Liver (tissue), 8 donors: ENCODE measurements at regions not wholly inside any gene's neighbourhood (a gene's known extent, or its start where the extent isn't known, plus 50 kb on each side); places are given as distances from the start of the nearest gene placed in this dataset.

Experiments
- DNase-seq: peaks from one replicate; pipeline ENCODE4 v3.0.0-alpha.2; 2017; ENCODE audit warnings: low spot score
- H3K27ac ChIP-seq, 2 donors: one replicate each; pipeline ENCODE4 v1.7.0; 2013; ENCODE audit warnings: inconsistent platforms in 2 of 2, low read length in 2 of 2, control low read depth in 1 of 2, low read depth in 1 of 2, mild to moderate bottlenecking in 1 of 2
- H3K27me3 ChIP-seq, 4 donors: one replicate each; pipeline versions ENCODE4 v1.6.1 to v1.7.0; 2013; ENCODE audit warnings: low read length in 3 of 4, inconsistent platforms in 1 of 4, mild to moderate bottlenecking in 1 of 4, moderate library complexity in 1 of 4; ENCODE audit not compliant: control insufficient read depth in 4 of 4, insufficient read depth in 4 of 4
- H3K36me3 ChIP-seq, 4 donors: one replicate each; pipeline versions ENCODE4 v1.6.1 to v1.7.0; 2013; ENCODE audit warnings: low read length in 3 of 4, mild to moderate bottlenecking in 3 of 4, low read depth in 1 of 4, moderate library complexity in 1 of 4; ENCODE audit not compliant: control insufficient read depth in 4 of 4, insufficient read depth in 3 of 4
- H3K4me1 ChIP-seq, 4 donors: one replicate each; pipeline versions ENCODE4 v1.6.1 to v1.7.0; 2013; ENCODE audit warnings: low read length in 3 of 4, mild to moderate bottlenecking in 3 of 4, moderate library complexity in 1 of 4; ENCODE audit not compliant: control insufficient read depth in 4 of 4, insufficient read depth in 4 of 4
- H3K4me3 ChIP-seq, 3 donors: one replicate each; pipeline versions ENCODE4 v1.6.1 to v1.7.0; 2013; ENCODE audit warnings: low read length in 3 of 3, control low read depth in 1 of 3, low read depth in 1 of 3, mild to moderate bottlenecking in 1 of 3
- H3K9ac ChIP-seq, 2 donors: one replicate each; pipeline ENCODE4 v1.7.0; 2013; ENCODE audit warnings: low read length in 2 of 2, mild to moderate bottlenecking in 2 of 2, moderate library complexity in 2 of 2, control low read depth in 1 of 2, low read depth in 1 of 2
- H3K9me3 ChIP-seq, 4 donors: one replicate each; pipeline versions ENCODE4 v1.6.1 to v1.7.0; 2013; ENCODE audit warnings: low read length in 3 of 4; ENCODE audit not compliant: control insufficient read depth in 4 of 4
- EGR1 ChIP-seq, 2 donors: IDR thresholded peaks; 2 replicates each; pipeline ENCODE4 v1.6.1; 2016 to 2018; ENCODE audit warnings: antibody characterized with exemption in 2 of 2, low read depth in 2 of 2
- FOXA1 ChIP-seq: IDR thresholded peaks from 2 replicates; pipeline ENCODE4 v1.6.1; 2016; ENCODE audit warnings: antibody characterized with exemption
- FOXA2 ChIP-seq: IDR thresholded peaks from 2 replicates; pipeline ENCODE4 v1.6.1; 2016; ENCODE audit warnings: antibody characterized with exemption
- GABPA ChIP-seq, 2 donors: IDR thresholded peaks in 1 of 2; conservative IDR thresholded peaks in 1 of 2; 2 replicates each; pipeline ENCODE4 v1.6.1; 2016; ENCODE audit warnings: antibody characterized with exemption in 2 of 2, mild to moderate bottlenecking in 1 of 2, moderate library complexity in 1 of 2
- HNF4G ChIP-seq: IDR thresholded peaks from 2 replicates; pipeline ENCODE4 v1.6.1; 2016; ENCODE audit warnings: antibody characterized with exemption
- JUND ChIP-seq, 2 donors: IDR thresholded peaks; 2 replicates each; pipeline ENCODE4 v1.6.1; 2016; ENCODE audit warnings: antibody characterized with exemption in 2 of 2
- NR2F2 ChIP-seq: IDR thresholded peaks from 2 replicates; pipeline ENCODE4 v1.6.1; 2016; ENCODE audit warnings: antibody characterized with exemption
- RAD21 ChIP-seq, 2 donors: IDR thresholded peaks; 2 replicates each; pipeline ENCODE4 v1.6.1; 2016; ENCODE audit warnings: antibody characterized with exemption in 2 of 2, mild to moderate bottlenecking in 2 of 2
- RXRA ChIP-seq, 2 donors: IDR thresholded peaks; 2 replicates each; pipeline ENCODE4 v1.6.1; 2017 to 2018; ENCODE audit warnings: antibody characterized with exemption in 2 of 2, mild to moderate bottlenecking in 1 of 2
- SP1 ChIP-seq: IDR thresholded peaks from 2 replicates; pipeline ENCODE4 v1.6.1; 2018; ENCODE audit warnings: antibody characterized with exemption, mild to moderate bottlenecking
- TAF1 ChIP-seq: conservative IDR thresholded peaks from 2 replicates; pipeline ENCODE4 v1.6.1; 2016; ENCODE audit warnings: antibody characterized with exemption, mild to moderate bottlenecking
- YY1 ChIP-seq: IDR thresholded peaks from 2 replicates; pipeline ENCODE4 v1.6.1; 2016; ENCODE audit warnings: antibody characterized with exemption, mild to moderate bottlenecking
- WGBS: extraction: QIAGEN DNeasy Blood & Tissue Kit; methylation state at CpG from one replicate; pipeline ENCODE4 v1.1.7; 2013; 5-methylcytosine and 5-hydroxymethylcytosine counted together
- TF ChIP-seq, protein P1 (sequence below): IDR thresholded peaks from 2 replicates; pipeline ENCODE4 v1.6.1; 2016; ENCODE audit warnings: antibody characterized with exemption
- TF ChIP-seq, protein P2 (sequence below): IDR thresholded peaks from 2 replicates; pipeline ENCODE4 v1.6.1; 2016; ENCODE audit warnings: antibody characterized with exemption
- TF ChIP-seq, protein P3 (sequence below): IDR thresholded peaks from 2 replicates; pipeline ENCODE4 v1.6.1; 2016; ENCODE audit warnings: antibody characterized with exemption, mild to moderate bottlenecking
- TF ChIP-seq, protein P4 (sequence below): IDR thresholded peaks from 2 replicates; pipeline ENCODE4 v1.6.1; 2016; ENCODE audit warnings: antibody characterized with exemption
- TF ChIP-seq, protein P5 (sequence below): fragments of 150-350 bp; IDR thresholded peaks from 2 replicates; pipeline ENCODE4 v1.5.1; 2017; ENCODE audit warnings: improper control_type of control experiment, low read depth, low read length; ENCODE audit not compliant: missing input control
- donor health status: healthy.
- donor health status: healthy.
- donor health status: healthy.
- donor health status: healthy.
- donor health status: healthy.

DNA sequence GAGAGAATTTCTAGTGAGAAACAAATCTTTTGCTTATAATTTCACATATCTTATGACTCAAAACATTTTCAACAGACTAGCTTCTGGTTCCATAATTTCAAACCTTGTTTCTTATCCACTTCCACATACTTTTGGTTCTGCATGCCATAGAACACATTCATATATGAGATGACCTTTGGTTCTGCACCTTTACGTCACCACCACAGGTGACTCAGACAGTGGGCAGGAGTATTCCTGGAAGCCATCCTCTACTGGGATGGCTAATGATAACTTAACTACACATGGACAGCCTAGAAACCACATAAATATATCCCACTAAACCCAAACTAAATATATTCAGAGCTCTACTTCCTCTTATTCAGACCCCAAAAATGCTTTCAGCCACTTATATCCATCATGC, 133.3 kb downstream of the DCK start:
- Histone ChIP-seq H3K9me3 (no peaks in the 10 kb centered on the region), H3K27me3 (no peaks in the 10 kb centered on the region), H3K4me3 (no peak overlapping the region), H3K9ac (no peak overlapping the region), H3K27ac (no peak overlapping the region), H3K36me3 (no peaks in the 10 kb centered on the region), H3K4me1 (no peaks in the 10 kb centered on the region)
- no peak for DNase-seq
- TF ChIP-seq SP1 = no peak
- no peak for TF ChIP-seq RXRA (IDR thresholded peaks at IDR 0.05)
- TF ChIP-seq EGR1 (IDR thresholded peaks at IDR 0.05; ENCODE audit: low read depth in 2 of 2) = no peak
- TF ChIP-seq FOXA1 = no peak
- TF ChIP-seq GABPA (IDR thresholded peaks at IDR 0.05 in 1 of 2, conservative IDR thresholded peaks at IDR 0.05 in 1 of 2) = no peak
- no peak for TF ChIP-seq TAF1
- no peak for TF ChIP-seq NR2F2
- TF ChIP-seq, protein P1, sequence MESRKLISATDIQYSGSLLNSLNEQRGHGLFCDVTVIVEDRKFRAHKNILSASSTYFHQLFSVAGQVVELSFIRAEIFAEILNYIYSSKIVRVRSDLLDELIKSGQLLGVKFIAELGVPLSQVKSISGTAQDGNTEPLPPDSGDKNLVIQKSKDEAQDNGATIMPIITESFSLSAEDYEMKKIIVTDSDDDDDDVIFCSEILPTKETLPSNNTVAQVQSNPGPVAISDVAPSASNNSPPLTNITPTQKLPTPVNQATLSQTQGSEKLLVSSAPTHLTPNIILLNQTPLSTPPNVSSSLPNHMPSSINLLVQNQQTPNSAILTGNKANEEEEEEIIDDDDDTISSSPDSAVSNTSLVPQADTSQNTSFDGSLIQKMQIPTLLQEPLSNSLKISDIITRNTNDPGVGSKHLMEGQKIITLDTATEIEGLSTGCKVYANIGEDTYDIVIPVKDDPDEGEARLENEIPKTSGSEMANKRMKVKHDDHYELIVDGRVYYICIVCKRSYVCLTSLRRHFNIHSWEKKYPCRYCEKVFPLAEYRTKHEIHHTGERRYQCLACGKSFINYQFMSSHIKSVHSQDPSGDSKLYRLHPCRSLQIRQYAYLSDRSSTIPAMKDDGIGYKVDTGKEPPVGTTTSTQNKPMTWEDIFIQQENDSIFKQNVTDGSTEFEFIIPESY = no peak
- no peak for TF ChIP-seq HNF4G
- no peak for TF ChIP-seq YY1
- TF ChIP-seq, protein P2, sequence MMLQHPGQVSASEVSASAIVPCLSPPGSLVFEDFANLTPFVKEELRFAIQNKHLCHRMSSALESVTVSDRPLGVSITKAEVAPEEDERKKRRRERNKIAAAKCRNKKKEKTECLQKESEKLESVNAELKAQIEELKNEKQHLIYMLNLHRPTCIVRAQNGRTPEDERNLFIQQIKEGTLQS = no peak
- TF ChIP-seq JUND (IDR thresholded peaks at IDR 0.05) = no peak
- TF ChIP-seq, protein P3, sequence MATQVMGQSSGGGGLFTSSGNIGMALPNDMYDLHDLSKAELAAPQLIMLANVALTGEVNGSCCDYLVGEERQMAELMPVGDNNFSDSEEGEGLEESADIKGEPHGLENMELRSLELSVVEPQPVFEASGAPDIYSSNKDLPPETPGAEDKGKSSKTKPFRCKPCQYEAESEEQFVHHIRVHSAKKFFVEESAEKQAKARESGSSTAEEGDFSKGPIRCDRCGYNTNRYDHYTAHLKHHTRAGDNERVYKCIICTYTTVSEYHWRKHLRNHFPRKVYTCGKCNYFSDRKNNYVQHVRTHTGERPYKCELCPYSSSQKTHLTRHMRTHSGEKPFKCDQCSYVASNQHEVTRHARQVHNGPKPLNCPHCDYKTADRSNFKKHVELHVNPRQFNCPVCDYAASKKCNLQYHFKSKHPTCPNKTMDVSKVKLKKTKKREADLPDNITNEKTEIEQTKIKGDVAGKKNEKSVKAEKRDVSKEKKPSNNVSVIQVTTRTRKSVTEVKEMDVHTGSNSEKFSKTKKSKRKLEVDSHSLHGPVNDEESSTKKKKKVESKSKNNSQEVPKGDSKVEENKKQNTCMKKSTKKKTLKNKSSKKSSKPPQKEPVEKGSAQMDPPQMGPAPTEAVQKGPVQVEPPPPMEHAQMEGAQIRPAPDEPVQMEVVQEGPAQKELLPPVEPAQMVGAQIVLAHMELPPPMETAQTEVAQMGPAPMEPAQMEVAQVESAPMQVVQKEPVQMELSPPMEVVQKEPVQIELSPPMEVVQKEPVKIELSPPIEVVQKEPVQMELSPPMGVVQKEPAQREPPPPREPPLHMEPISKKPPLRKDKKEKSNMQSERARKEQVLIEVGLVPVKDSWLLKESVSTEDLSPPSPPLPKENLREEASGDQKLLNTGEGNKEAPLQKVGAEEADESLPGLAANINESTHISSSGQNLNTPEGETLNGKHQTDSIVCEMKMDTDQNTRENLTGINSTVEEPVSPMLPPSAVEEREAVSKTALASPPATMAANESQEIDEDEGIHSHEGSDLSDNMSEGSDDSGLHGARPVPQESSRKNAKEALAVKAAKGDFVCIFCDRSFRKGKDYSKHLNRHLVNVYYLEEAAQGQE = no peak
- TF ChIP-seq, protein P4, sequence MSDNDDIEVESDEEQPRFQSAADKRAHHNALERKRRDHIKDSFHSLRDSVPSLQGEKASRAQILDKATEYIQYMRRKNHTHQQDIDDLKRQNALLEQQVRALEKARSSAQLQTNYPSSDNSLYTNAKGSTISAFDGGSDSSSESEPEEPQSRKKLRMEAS = no peak
- TF ChIP-seq FOXA2 = no peak
- TF ChIP-seq RAD21 (IDR thresholded peaks at IDR 0.05) = no peak
- TF ChIP-seq, protein P5, sequence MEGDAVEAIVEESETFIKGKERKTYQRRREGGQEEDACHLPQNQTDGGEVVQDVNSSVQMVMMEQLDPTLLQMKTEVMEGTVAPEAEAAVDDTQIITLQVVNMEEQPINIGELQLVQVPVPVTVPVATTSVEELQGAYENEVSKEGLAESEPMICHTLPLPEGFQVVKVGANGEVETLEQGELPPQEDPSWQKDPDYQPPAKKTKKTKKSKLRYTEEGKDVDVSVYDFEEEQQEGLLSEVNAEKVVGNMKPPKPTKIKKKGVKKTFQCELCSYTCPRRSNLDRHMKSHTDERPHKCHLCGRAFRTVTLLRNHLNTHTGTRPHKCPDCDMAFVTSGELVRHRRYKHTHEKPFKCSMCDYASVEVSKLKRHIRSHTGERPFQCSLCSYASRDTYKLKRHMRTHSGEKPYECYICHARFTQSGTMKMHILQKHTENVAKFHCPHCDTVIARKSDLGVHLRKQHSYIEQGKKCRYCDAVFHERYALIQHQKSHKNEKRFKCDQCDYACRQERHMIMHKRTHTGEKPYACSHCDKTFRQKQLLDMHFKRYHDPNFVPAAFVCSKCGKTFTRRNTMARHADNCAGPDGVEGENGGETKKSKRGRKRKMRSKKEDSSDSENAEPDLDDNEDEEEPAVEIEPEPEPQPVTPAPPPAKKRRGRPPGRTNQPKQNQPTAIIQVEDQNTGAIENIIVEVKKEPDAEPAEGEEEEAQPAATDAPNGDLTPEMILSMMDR = no peak
- WGBS = 87% methylated on average over 1 of the region's 1 CpG
